Caco-2 (cell line): ENCODE measurements at regions not wholly inside any gene's neighbourhood (a gene's known extent, or its start where the extent isn't known, plus 50 kb on each side); places are given as distances from the start of the nearest gene placed in this dataset.

ENCODE experiments used
- BruUV-seq: library from RNA; stranded (reverse); fragments of 400-500 nt; replicated peaks from 2 replicates; lab custom pipeline; 2021; lab: Mats Ljungman, UMichigan
- CTCF ChIA-PET: fragments of 300-600 bp; sonication (Branson Sonifier 250); formaldehyde crosslinking; loops from one replicate; lab custom pipeline; 2022; ENCODE audit warnings: antibody characterized with exemption; lab: Charles Lee
- POLR2A ChIA-PET: fragments of 300-600 bp; sonication (Branson Sonifier 250); formaldehyde crosslinking; loops from one replicate; lab custom pipeline; 2022; ENCODE audit warnings: antibody characterized with exemption; lab: Charles Lee
- DNase-seq, 2 experiments: peaks; one replicate each; pipeline versions ENCODE4 v3.0.0 to v3.0.0-alpha.2; 2020 to 2022
- H3K27me3 ChIP-seq: replicated peaks from 2 replicates; pipeline ENCODE4 v1.6.0; 2011; ENCODE audit warnings: low read length; ENCODE audit not compliant: control insufficient read depth, insufficient read depth
- H3K36me3 ChIP-seq: 2 replicates; pipeline ENCODE4 v1.5.1; 2011; ENCODE audit warnings: low read length; ENCODE audit not compliant: control insufficient read depth, insufficient read depth
- H3K4me1 ChIP-seq: fragments of 250-450 bp; sonication (Bioruptor Pico); 2 replicates; pipeline ENCODE4 v1.5.1; 2020; ENCODE audit warnings: mild to moderate bottlenecking
- H3K4me3 ChIP-seq: 2 replicates; pipeline ENCODE4 v1.5.1; 2011; ENCODE audit warnings: low read depth, mild to moderate bottlenecking, control low read depth, low read length
- H3K9me3 ChIP-seq: fragments of 250-450 bp; sonication (Bioruptor Pico); 2 replicates; pipeline ENCODE4 v1.5.1; 2020; ENCODE audit warnings: mild to moderate bottlenecking, moderate library complexity
- H3K27ac Mint-ChIP-seq: one replicate; pipeline ENCODE4 v1.8.0; 2022; ENCODE audit warnings: mixed read lengths; ENCODE audit not compliant: unreplicated experiment
- H3K27me3 Mint-ChIP-seq: one replicate; pipeline ENCODE4 v1.8.0; 2022; ENCODE audit warnings: mixed read lengths; ENCODE audit not compliant: insufficient read depth, unreplicated experiment
- H3K36me3 Mint-ChIP-seq: one replicate; pipeline ENCODE4 v1.8.0; 2022; ENCODE audit warnings: mild to moderate bottlenecking, mixed read lengths; ENCODE audit not compliant: insufficient read depth, unreplicated experiment
- H3K4me1 Mint-ChIP-seq: one replicate; pipeline ENCODE4 v1.8.0; 2022; ENCODE audit warnings: low read depth, mixed read lengths; ENCODE audit not compliant: unreplicated experiment
- H3K4me3 Mint-ChIP-seq: one replicate; pipeline ENCODE4 v1.8.0; 2022; ENCODE audit warnings: mild to moderate bottlenecking, moderate library complexity, mixed read lengths; ENCODE audit not compliant: unreplicated experiment
- H3K9me3 Mint-ChIP-seq: one replicate; pipeline ENCODE4 v1.8.0; 2022; ENCODE audit warnings: mixed read lengths; ENCODE audit not compliant: unreplicated experiment
- intact Hi-C: fragments of 100-400 bp; cut with micrococcal nuclease; formaldehyde crosslinking; loops from one replicate; pipeline ENCODE4 v1.10.0; 2022; ENCODE audit not compliant: unreplicated experiment
- TF ChIP-seq, protein P1 (sequence below), 2 experiments: fragments of 200-600 bp in 1 of 2; IDR thresholded peaks; 1 replicate in 1 of 2; 2 replicates in 1 of 2; pipeline versions ENCODE4 v1.5.1 to v1.8.0; 2011 to 2022; ENCODE audit warnings: antibody characterized with exemption in 1 of 2, control low read depth in 1 of 2, inconsistent platforms in 1 of 2, low read depth in 1 of 2, low read length in 1 of 2, mild to moderate bottlenecking in 1 of 2, moderate library complexity in 1 of 2; ENCODE audit not compliant: insufficient read depth in 1 of 2, severe bottlenecking in 1 of 2, unreplicated experiment in 1 of 2

GRCh38 chr13:23098161-23098907 lies 82.4 kb upstream of the SGCG start:
- Histone ChIP-seq H3K4me1 (no peaks in the 10 kb centered on the region), H3K36me3 (no peaks in the 10 kb centered on the region), H3K4me3 (no peak overlapping the region), H3K9me3 (no peaks in the 10 kb centered on the region), H3K27me3 (no peaks in the 10 kb centered on the region)
- Mint-ChIP-seq H3K9me3 (no peaks in the 10 kb centered on the region), H3K27me3 (no peaks in the 10 kb centered on the region), H3K4me3 (no peak overlapping the region), H3K27ac (no peak overlapping the region), H3K4me1 (no peaks in the 10 kb centered on the region), H3K36me3 (no peaks in the 10 kb centered on the region)
- intact Hi-C loops, result no loop called here
- POLR2A ChIA-PET, result no interaction called here
- DNase-seq, result no peak
- CTCF ChIA-PET, result no interaction called here
- no TSS peak for BruUV-seq
- TF ChIP-seq, protein P1, sequence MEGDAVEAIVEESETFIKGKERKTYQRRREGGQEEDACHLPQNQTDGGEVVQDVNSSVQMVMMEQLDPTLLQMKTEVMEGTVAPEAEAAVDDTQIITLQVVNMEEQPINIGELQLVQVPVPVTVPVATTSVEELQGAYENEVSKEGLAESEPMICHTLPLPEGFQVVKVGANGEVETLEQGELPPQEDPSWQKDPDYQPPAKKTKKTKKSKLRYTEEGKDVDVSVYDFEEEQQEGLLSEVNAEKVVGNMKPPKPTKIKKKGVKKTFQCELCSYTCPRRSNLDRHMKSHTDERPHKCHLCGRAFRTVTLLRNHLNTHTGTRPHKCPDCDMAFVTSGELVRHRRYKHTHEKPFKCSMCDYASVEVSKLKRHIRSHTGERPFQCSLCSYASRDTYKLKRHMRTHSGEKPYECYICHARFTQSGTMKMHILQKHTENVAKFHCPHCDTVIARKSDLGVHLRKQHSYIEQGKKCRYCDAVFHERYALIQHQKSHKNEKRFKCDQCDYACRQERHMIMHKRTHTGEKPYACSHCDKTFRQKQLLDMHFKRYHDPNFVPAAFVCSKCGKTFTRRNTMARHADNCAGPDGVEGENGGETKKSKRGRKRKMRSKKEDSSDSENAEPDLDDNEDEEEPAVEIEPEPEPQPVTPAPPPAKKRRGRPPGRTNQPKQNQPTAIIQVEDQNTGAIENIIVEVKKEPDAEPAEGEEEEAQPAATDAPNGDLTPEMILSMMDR (IDR thresholded peaks at IDR 0.05; ENCODE audit: insufficient read depth in 1 of 2, low read depth in 1 of 2, low read length in 1 of 2, severe bottlenecking in 1 of 2, unreplicated experiment in 1 of 2), result no peak

DNA sequence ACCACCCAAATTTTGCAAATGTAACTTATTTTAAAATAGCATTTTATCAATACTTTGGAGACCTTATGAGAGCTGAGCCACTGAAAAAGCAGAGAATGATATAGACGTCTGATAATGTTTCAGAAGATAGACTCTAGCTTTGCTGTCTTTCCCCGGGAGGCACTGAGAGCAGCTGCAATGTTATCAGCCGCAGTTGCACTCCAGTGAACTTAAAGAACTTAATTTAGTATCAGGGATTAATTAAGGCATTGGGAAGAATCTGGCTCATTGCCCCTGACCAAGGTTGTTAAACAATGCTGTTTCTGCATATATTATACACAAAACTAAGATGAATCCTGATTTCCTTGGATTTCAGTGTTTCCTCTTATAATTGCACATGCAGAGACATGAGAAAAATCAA lies 75.7 kb upstream of the SGCG start:
- no peak overlapping the region for H3K4me3 Mint-ChIP-seq
- TF ChIP-seq, protein P1 (IDR thresholded peaks at IDR 0.05; ENCODE audit: insufficient read depth in 1 of 2, low read depth in 1 of 2, low read length in 1 of 2, severe bottlenecking in 1 of 2, unreplicated experiment in 1 of 2), result no peak
- no peaks in the 10 kb centered on the region for H3K4me1 Mint-ChIP-seq
- Histone ChIP-seq H3K4me1 (no peaks in the 10 kb centered on the region), H3K4me3 (no peak overlapping the region), H3K27me3 (no peaks in the 10 kb centered on the region), H3K36me3 (no peaks in the 10 kb centered on the region), H3K9me3 (no peaks in the 10 kb centered on the region)
- no TSS peak for BruUV-seq
- POLR2A ChIA-PET, result no interaction called here
- intact Hi-C loops, result no loop called here
- no peaks in the 10 kb centered on the region for H3K27me3 Mint-ChIP-seq
- CTCF ChIA-PET, result no interaction called here
- H3K9me3 Mint-ChIP-seq, result no peaks in the 10 kb centered on the region
- no peaks in the 10 kb centered on the region for H3K36me3 Mint-ChIP-seq
- DNase-seq, result no peak
- H3K27ac Mint-ChIP-seq, result no peak overlapping the region

- Mint-ChIP-seq H3K4me1 (no peaks in the 10 kb centered on the region), H3K4me3 (no peak overlapping the region), H3K9me3 (no peaks in the 10 kb centered on the region), H3K27ac (no peak overlapping the region), H3K27me3 (no peaks in the 10 kb centered on the region), H3K36me3 (no peaks in the 10 kb centered on the region)
- TF ChIP-seq, protein P1 (IDR thresholded peaks at IDR 0.05; ENCODE audit: insufficient read depth in 1 of 2, low read depth in 1 of 2, low read length in 1 of 2, severe bottlenecking in 1 of 2, unreplicated experiment in 1 of 2), result no peak
- Histone ChIP-seq H3K36me3 (no peaks in the 10 kb centered on the region), H3K4me1 (no peaks in the 10 kb centered on the region), H3K4me3 (no peak overlapping the region), H3K27me3 (no peaks in the 10 kb centered on the region), H3K9me3 (no peaks in the 10 kb centered on the region)
- intact Hi-C loops, result no loop called here
- ChIA-PET CTCF (no interaction called here), POLR2A (no interaction called here)
- no peak for DNase-seq
- BruUV-seq, result no TSS peak
Observed at GRCh38 chr13:23107665-23108064, 73.1 kb upstream of the SGCG start.
